GM23338 (cell line): ENCODE measurements at regions not wholly inside any gene's neighbourhood (a gene's known extent, or its start where the extent isn't known, plus 50 kb on each side); places are given as distances from the start of the nearest gene placed in this dataset.

ENCODE experiments used
- ATAC-seq: fragments of 200-7000 bp; cut with Tn5 transposase; 3 replicates; pipeline ENCODE4 v1.9.1; 2020
- DNase-seq: peaks from one replicate; pipeline ENCODE4 v3.0.0-alpha.2; 2015; ENCODE audit warnings: low spot score
- H2AFZ ChIP-seq: fragments of 200-600 bp; sonication (generic); 2 replicates; pipeline ENCODE4 v1.8.0; 2016; ENCODE audit warnings: antibody characterized with exemption, mild to moderate bottlenecking, moderate library complexity
- H3F3A ChIP-seq: fragments of 200-600 bp; sonication (generic); replicated peaks from 2 replicates; pipeline ENCODE4 v1.8.0; 2017; ENCODE audit warnings: antibody characterized with exemption, mixed run types, low read depth
- H3K27ac ChIP-seq: fragments of 200-600 bp; sonication (generic); 2 replicates; pipeline ENCODE4 v1.6.1; 2016; ENCODE audit warnings: low read depth
- H3K27me3 ChIP-seq: fragments of 200-600 bp; sonication (generic); 2 replicates; pipeline ENCODE4 v1.8.0; 2016; ENCODE audit warnings: mild to moderate bottlenecking, mixed run types, moderate library complexity; ENCODE audit not compliant: insufficient read depth
- H3K36me3 ChIP-seq: fragments of 200-600 bp; sonication (generic); 2 replicates; pipeline ENCODE4 v1.8.0; 2016; ENCODE audit warnings: mild to moderate bottlenecking; ENCODE audit not compliant: insufficient read depth
- H3K4me1 ChIP-seq: fragments of 200-600 bp; sonication (generic); 2 replicates; pipeline ENCODE4 v1.8.0; 2016; ENCODE audit warnings: mild to moderate bottlenecking, moderate library complexity; ENCODE audit not compliant: insufficient read depth
- H3K4me2 ChIP-seq: fragments of 200-600 bp; sonication (generic); 2 replicates; pipeline ENCODE4 v1.7.1; 2017; ENCODE audit warnings: mixed run types
- H3K4me3 ChIP-seq: fragments of 200-600 bp; sonication (generic); 2 replicates; pipeline ENCODE4 v1.6.1; 2016; ENCODE audit warnings: mixed run types
- H3K79me2 ChIP-seq: fragments of 200-600 bp; sonication (generic); replicated peaks from 2 replicates; pipeline ENCODE4 v1.8.0; 2017; ENCODE audit warnings: mild to moderate bottlenecking; ENCODE audit not compliant: insufficient read depth
- H3K9me2 ChIP-seq: fragments of 200-600 bp; sonication (generic); 2 replicates; pipeline ENCODE4 v1.8.0; 2017; ENCODE audit not compliant: insufficient read depth
- H4K20me1 ChIP-seq: fragments of 200-600 bp; sonication (generic); replicated peaks from 2 replicates; pipeline ENCODE4 v1.8.0; 2017; ENCODE audit warnings: mild to moderate bottlenecking; ENCODE audit not compliant: insufficient read depth
- H3K27ac Mint-ChIP-seq: 2 replicates; pipeline ENCODE4 v1.8.0; 2020; ENCODE audit warnings: inconsistent platforms, mild to moderate bottlenecking, moderate library complexity, mixed read lengths
- H3K27me3 Mint-ChIP-seq: 3 replicates; pipeline ENCODE4 v1.8.0; 2022; ENCODE audit warnings: low read depth, mild to moderate bottlenecking, moderate library complexity, mixed read lengths, inconsistent platforms; ENCODE audit not compliant: insufficient read depth, poor library complexity
- H3K36me3 Mint-ChIP-seq: 3 replicates; pipeline ENCODE4 v1.8.0; 2021; ENCODE audit warnings: low read depth, mild to moderate bottlenecking, inconsistent platforms, moderate library complexity, mixed read lengths
- H3K4me1 Mint-ChIP-seq: 3 replicates; pipeline ENCODE4 v1.8.0; 2020; ENCODE audit warnings: mild to moderate bottlenecking, inconsistent platforms, mixed read lengths
- H3K4me3 Mint-ChIP-seq: 3 replicates; pipeline ENCODE4 v1.8.0; 2021; ENCODE audit warnings: moderate library complexity, mild to moderate bottlenecking, inconsistent platforms, mixed read lengths
- H3K9me3 Mint-ChIP-seq: 3 replicates; pipeline ENCODE4 v1.8.0; 2020; ENCODE audit warnings: moderate library complexity, mild to moderate bottlenecking, inconsistent platforms, mixed read lengths
- CREB1 ChIP-seq: fragments of 250-450 bp; sonication (Bioruptor Pico); IDR thresholded peaks from 2 replicates; pipeline ENCODE4 v1.5.0; 2020; ENCODE audit warnings: low read depth, mild to moderate bottlenecking, moderate library complexity
- CTCF ChIP-seq, 2 experiments: fragments of 200-600 bp in 1 of 2; sonication (generic) in 1 of 2; conservative IDR thresholded peaks; 2 replicates each; pipeline versions ENCODE4 v1.5.1 to v1.6.1; 2016 to 2017; ENCODE audit warnings: antibody characterized with exemption in 2 of 2, low read depth in 2 of 2, mild to moderate bottlenecking in 2 of 2, moderate library complexity in 1 of 2
- ETS1 ChIP-seq: IDR thresholded peaks from 2 replicates; pipeline ENCODE4 v1.6.1; 2016; ENCODE audit warnings: antibody characterized with exemption
- EZH2 ChIP-seq: fragments of 200-600 bp; sonication (generic); IDR thresholded peaks from one replicate; pipeline ENCODE4 v1.8.0; 2017; ENCODE audit warnings: antibody characterized with exemption, mild to moderate bottlenecking, low read depth; ENCODE audit not compliant: unreplicated experiment
- EZH2phosphoT487 ChIP-seq: fragments of 200-600 bp; sonication (generic); IDR thresholded peaks from one replicate; pipeline ENCODE4 v1.8.1; 2018; ENCODE audit warnings: antibody characterized with exemption; ENCODE audit not compliant: unreplicated experiment
- JUNB ChIP-seq: IDR thresholded peaks from one replicate; pipeline ENCODE4 v1.6.1; 2016; ENCODE audit warnings: antibody characterized with exemption; ENCODE audit not compliant: unreplicated experiment
- NANOG ChIP-seq: IDR thresholded peaks from 2 replicates; pipeline ENCODE4 v1.6.1; 2016; ENCODE audit warnings: antibody characterized with exemption, borderline replicate concordance
- POLR2AphosphoS5 ChIP-seq: IDR thresholded peaks from 2 replicates; pipeline ENCODE4 v1.6.1; 2016; ENCODE audit warnings: antibody characterized with exemption, low read depth
- REST ChIP-seq: IDR thresholded peaks from one replicate; pipeline ENCODE4 v1.6.1; 2018; ENCODE audit warnings: antibody characterized with exemption; ENCODE audit not compliant: unreplicated experiment
- STAT1 ChIP-seq: IDR thresholded peaks from one replicate; pipeline ENCODE4 v1.6.1; 2016; ENCODE audit warnings: antibody characterized with exemption; ENCODE audit not compliant: unreplicated experiment
- ZNF114 ChIP-seq: fragments of 250-450 bp; sonication (Bioruptor Pico); IDR thresholded peaks from 2 replicates; pipeline ENCODE4 v1.5.0; 2020; ENCODE audit warnings: mild to moderate bottlenecking, moderate library complexity
- ZNF331 ChIP-seq: fragments of 250-450 bp; sonication (Bioruptor Pico); IDR thresholded peaks from 2 replicates; pipeline ENCODE4 v1.5.0; 2020; ENCODE audit warnings: low read depth, mild to moderate bottlenecking, moderate library complexity
- ZNF462 ChIP-seq: fragments of 250-450 bp; sonication (Bioruptor Pico); IDR thresholded peaks from 2 replicates; pipeline ENCODE4 v1.5.0; 2020; ENCODE audit warnings: mild to moderate bottlenecking, moderate library complexity

- no peaks in the 10 kb centered on the region for H4K20me1 ChIP-seq
- DNase-seq (no peak), ATAC-seq (no peak)
- 0 out of 2 replicates have a peak, but pooled peaks cover 5% of the 10 kb centered on the region for H3K9me2 ChIP-seq
- H3K4me2 ChIP-seq, result no peak overlapping the region
- H2AFZ ChIP-seq, result no peak overlapping the region
- no peak overlapping the region for H3K4me3 ChIP-seq
- Mint-ChIP-seq H3K27me3 (no peaks in the 10 kb centered on the region), H3K4me1 (peaks cover 10% of the 10 kb centered on the region; the same call in 2 of the 3 replicates), H3K9me3 (no peaks in the 10 kb centered on the region), H3K4me3 (no peak overlapping the region), H3K27ac (no peak overlapping the region), H3K36me3 (no peaks in the 10 kb centered on the region)
- no peak overlapping the region for H3K27ac ChIP-seq
- no peaks in the 10 kb centered on the region for H3F3A ChIP-seq
- no peaks in the 10 kb centered on the region for H3K4me1 ChIP-seq
- TF ChIP-seq REST, result no peak
- no peak for TF ChIP-seq STAT1
- TF ChIP-seq EZH2phosphoT487, result no peak
- TF ChIP-seq CTCF (conservative IDR thresholded peaks at IDR 0.05; ENCODE audit: low read depth in 2 of 2), result no peak
- no peak for TF ChIP-seq JUNB
- TF ChIP-seq ZNF114, result no peak
- no peak for TF ChIP-seq CREB1
- TF ChIP-seq NANOG, result no peak
- no peak for TF ChIP-seq POLR2AphosphoS5
- no peak for TF ChIP-seq ZNF331
- no peak for TF ChIP-seq ETS1
- TF ChIP-seq EZH2, result no peak
- TF ChIP-seq ZNF462, result no peak
- no peaks in the 10 kb centered on the region for H3K79me2 ChIP-seq
- no peaks in the 10 kb centered on the region for H3K27me3 ChIP-seq
- H3K36me3 ChIP-seq, result no peaks in the 10 kb centered on the region
Observed at GRCh38 chr1:172898866-172899265, 151.9 kb downstream of the TNFSF18 start.
